Subcutaneous abdominal adipose tissue (tissue), 5 donors: ENCODE measurements at regions not wholly inside any gene's neighbourhood (a gene's known extent, or its start where the extent isn't known, plus 50 kb on each side); places are given as distances from the start of the nearest gene placed in this dataset.

ENCODE experiments used
- H3K27ac ChIP-seq: one replicate; pipeline ENCODE4 v1.7.0; 2013; ENCODE audit warnings: low read depth, mild to moderate bottlenecking, inconsistent platforms, low read length, moderate library complexity
- H3K27me3 ChIP-seq, 5 donors: one replicate each; pipeline ENCODE4 v1.7.0; 2013; ENCODE audit warnings: low read length in 5 of 5, inconsistent platforms in 1 of 5; ENCODE audit not compliant: control insufficient read depth in 5 of 5, insufficient read depth in 4 of 5
- H3K36me3 ChIP-seq, 5 donors: one replicate each; pipeline ENCODE4 v1.7.0; 2013; ENCODE audit warnings: low read length in 5 of 5; ENCODE audit not compliant: control insufficient read depth in 5 of 5, insufficient read depth in 5 of 5
- H3K4me1 ChIP-seq, 5 donors: one replicate each; pipeline ENCODE4 v1.7.0; 2013; ENCODE audit warnings: low read length in 5 of 5, mild to moderate bottlenecking in 3 of 5, moderate library complexity in 1 of 5; ENCODE audit not compliant: control insufficient read depth in 5 of 5, insufficient read depth in 5 of 5
- H3K4me3 ChIP-seq, 5 donors: one replicate each; pipeline ENCODE4 v1.7.0; 2013; ENCODE audit warnings: low read length in 5 of 5, low read depth in 1 of 5
- H3K9ac ChIP-seq, 5 donors: one replicate each; pipeline ENCODE4 v1.7.0; 2013; ENCODE audit warnings: low read length in 5 of 5, mild to moderate bottlenecking in 4 of 5, moderate library complexity in 3 of 5
- H3K9me3 ChIP-seq, 5 donors: one replicate each; pipeline ENCODE4 v1.7.0; 2013; ENCODE audit warnings: low read length in 5 of 5; ENCODE audit not compliant: control insufficient read depth in 5 of 5
- donor health status: healthy.
- donor health status: healthy.
- donor health status: healthy.
- donor health status: healthy.
- donor health status: healthy.

GRCh38 chr12:127760996-127761395 is 506.0 kb upstream of the TMEM132C start:
- H3K4me3 ChIP-seq = no peak overlapping the region
- no peaks in the 10 kb centered on the region for H3K9me3 ChIP-seq
- no peak overlapping the region for H3K9ac ChIP-seq
- H3K36me3 ChIP-seq = no peaks in the 10 kb centered on the region
- H3K27ac ChIP-seq = no peak overlapping the region
- H3K27me3 ChIP-seq = no peaks in the 10 kb centered on the region
- no peaks in the 10 kb centered on the region for H3K4me1 ChIP-seq

GRCh38 chr12:127761880-127762279 is 505.1 kb upstream of the TMEM132C start:
- Histone ChIP-seq H3K9me3 (no peaks in the 10 kb centered on the region), H3K9ac (no peak overlapping the region), H3K36me3 (no peaks in the 10 kb centered on the region), H3K4me3 (no peak overlapping the region), H3K4me1 (no peaks in the 10 kb centered on the region), H3K27ac (no peak overlapping the region), H3K27me3 (no peaks in the 10 kb centered on the region)

- no peaks in the 10 kb centered on the region for H3K36me3 ChIP-seq
- no peak overlapping the region for H3K27ac ChIP-seq
- H3K4me3 ChIP-seq = no peak overlapping the region
- H3K9ac ChIP-seq = no peak overlapping the region
- no peaks in the 10 kb centered on the region for H3K4me1 ChIP-seq
- H3K9me3 ChIP-seq = no peaks in the 10 kb centered on the region
- H3K27me3 ChIP-seq = no peaks in the 10 kb centered on the region
Observed at GRCh38 chr12:127767656-127768055, 499.3 kb upstream of the TMEM132C start.

GRCh38 chr12:127770118-127770517 is 496.9 kb upstream of the TMEM132C start:
- H3K27ac ChIP-seq = no peak overlapping the region

GRCh38 chr12:127771546-127771945 is 495.4 kb upstream of the TMEM132C start:
- H3K27ac ChIP-seq = no peak overlapping the region
- no peaks in the 10 kb centered on the region for H3K36me3 ChIP-seq
- H3K4me1 ChIP-seq = no peaks in the 10 kb centered on the region
- H3K9ac ChIP-seq = no peak overlapping the region
- H3K9me3 ChIP-seq = no peaks in the 10 kb centered on the region
- no peak overlapping the region for H3K4me3 ChIP-seq
- H3K27me3 ChIP-seq = no peaks in the 10 kb centered on the region

More at GRCh38 chr12:127770118-127770517, 496.9 kb upstream of the TMEM132C start:
- H3K9ac ChIP-seq = no peak overlapping the region
- no peaks in the 10 kb centered on the region for H3K4me1 ChIP-seq
- no peak overlapping the region for H3K4me3 ChIP-seq
- no peaks in the 10 kb centered on the region for H3K27me3 ChIP-seq
- H3K9me3 ChIP-seq = no peaks in the 10 kb centered on the region
- no peaks in the 10 kb centered on the region for H3K36me3 ChIP-seq

GRCh38 chr12:127773520-127773919 is 493.4 kb upstream of the TMEM132C start:
- Histone ChIP-seq H3K36me3 (no peaks in the 10 kb centered on the region), H3K4me3 (no peak overlapping the region), H3K9ac (no peak overlapping the region), H3K27me3 (no peaks in the 10 kb centered on the region), H3K4me1 (no peaks in the 10 kb centered on the region), H3K27ac (no peak overlapping the region), H3K9me3 (no peaks in the 10 kb centered on the region)

- no peak overlapping the region for H3K27ac ChIP-seq
- no peak overlapping the region for H3K4me3 ChIP-seq
- no peaks in the 10 kb centered on the region for H3K27me3 ChIP-seq
- H3K9ac ChIP-seq = no peak overlapping the region
- H3K4me1 ChIP-seq = no peaks in the 10 kb centered on the region
- no peaks in the 10 kb centered on the region for H3K36me3 ChIP-seq
- H3K9me3 ChIP-seq = peaks cover 0 to 7% (median 0%) of the 10 kb centered on the region in 5 donors
Observed at GRCh38 chr12:127774828-127775227, 492.1 kb upstream of the TMEM132C start.

- Histone ChIP-seq H3K27ac (no peak overlapping the region), H3K4me1 (no peaks in the 10 kb centered on the region), H3K4me3 (no peak overlapping the region)
Observed at GRCh38 chr12:127779301-127780045, 487.5 kb upstream of the TMEM132C start.

GRCh38 chr12:127780881-127781280 is 486.1 kb upstream of the TMEM132C start:
- Histone ChIP-seq H3K36me3 (no peaks in the 10 kb centered on the region), H3K9ac (no peak overlapping the region), H3K27me3 (no peaks in the 10 kb centered on the region), H3K4me1 (no peaks in the 10 kb centered on the region), H3K9me3 (peaks cover 0 to 7% (median 0%) of the 10 kb centered on the region in 5 donors), H3K4me3 (no peak overlapping the region), H3K27ac (no peak overlapping the region)

More at GRCh38 chr12:127779301-127780045, 487.5 kb upstream of the TMEM132C start:
- no peaks in the 10 kb centered on the region for H3K36me3 ChIP-seq
- no peak overlapping the region for H3K9ac ChIP-seq
- H3K27me3 ChIP-seq = no peaks in the 10 kb centered on the region
- peaks cover 0 to 7% (median 0%) of the 10 kb centered on the region in 5 donors for H3K9me3 ChIP-seq

GRCh38 chr12:127781336-127781735 is 485.6 kb upstream of the TMEM132C start:
- no peak overlapping the region for H3K9ac ChIP-seq
- no peak overlapping the region for H3K27ac ChIP-seq
- H3K27me3 ChIP-seq = no peaks in the 10 kb centered on the region
- no peaks in the 10 kb centered on the region for H3K4me1 ChIP-seq
- H3K4me3 ChIP-seq = no peak overlapping the region
- no peaks in the 10 kb centered on the region for H3K36me3 ChIP-seq
- H3K9me3 ChIP-seq = peaks cover 0 to 7% (median 0%) of the 10 kb centered on the region in 5 donors
